Trophoblast cell (in vitro differentiated cells and primary cell): ENCODE measurements at regions not wholly inside any gene's neighbourhood (a gene's known extent, or its start where the extent isn't known, plus 50 kb on each side); places are given as distances from the start of the nearest gene placed in this dataset.
A peak's percentile ranks its signal among the peaks of the same experiment; 100 is the strongest.

Source experiments
- DNase-seq, 2 donors: peaks; one replicate each; pipeline ENCODE4 v3.0.0-alpha.2; 2016
- H2AFZ ChIP-seq: 2 replicates; pipeline ENCODE4 v1.6.1; 2013; ENCODE audit warnings: low read length, moderate library complexity, mild to moderate bottlenecking; ENCODE audit not compliant: insufficient read depth, poor library complexity
- H2AK5ac ChIP-seq: 2 replicates; pipeline ENCODE4 v1.6.1; 2013; ENCODE audit warnings: mild to moderate bottlenecking, low read length
- H2BK120ac ChIP-seq: 2 replicates; pipeline ENCODE4 v1.6.1; 2013; ENCODE audit warnings: low read length, mild to moderate bottlenecking, moderate library complexity; ENCODE audit not compliant: insufficient read depth, poor library complexity
- H2BK12ac ChIP-seq: 2 replicates; pipeline ENCODE4 v1.6.1; 2013; ENCODE audit warnings: mild to moderate bottlenecking, low read length, moderate library complexity
- H2BK5ac ChIP-seq: 2 replicates; pipeline ENCODE4 v1.6.1; 2013; ENCODE audit warnings: low read length, low read depth, moderate library complexity, mild to moderate bottlenecking; ENCODE audit not compliant: poor library complexity
- H3K14ac ChIP-seq: 2 replicates; pipeline ENCODE4 v1.6.1; 2013; ENCODE audit warnings: mild to moderate bottlenecking, low read length
- H3K18ac ChIP-seq: 2 replicates; pipeline ENCODE4 v1.6.1; 2013; ENCODE audit warnings: mild to moderate bottlenecking, low read length
- H3K23ac ChIP-seq: 2 replicates; pipeline ENCODE4 v1.6.1; 2013; ENCODE audit warnings: low read length
- H3K27ac ChIP-seq: 2 replicates; pipeline ENCODE4 v1.5.1; 2013; ENCODE audit warnings: low read depth, mild to moderate bottlenecking, inconsistent platforms, low read length, moderate library complexity
- H3K27me3 ChIP-seq: 2 replicates; pipeline ENCODE4 v1.6.1; 2013; ENCODE audit warnings: inconsistent platforms, mild to moderate bottlenecking, low read length, moderate library complexity; ENCODE audit not compliant: insufficient read depth
- H3K36me3 ChIP-seq, 2 experiments: 1 replicate in 1 of 2; 2 replicates in 1 of 2; pipeline ENCODE4 v1.6.1; 2013; ENCODE audit warnings: low read length in 2 of 2, mild to moderate bottlenecking in 2 of 2, moderate library complexity in 1 of 2; ENCODE audit not compliant: insufficient read depth in 2 of 2, control insufficient read depth in 1 of 2
- H3K4ac ChIP-seq: 2 replicates; pipeline ENCODE4 v1.6.1; 2013; ENCODE audit warnings: low read depth, mild to moderate bottlenecking, low read length, moderate library complexity
- H3K4me1 ChIP-seq, 2 experiments: 1 replicate in 1 of 2; 2 replicates in 1 of 2; pipeline ENCODE4 v1.6.1; 2013; ENCODE audit warnings: low read length in 2 of 2, mild to moderate bottlenecking in 2 of 2, moderate library complexity in 1 of 2; ENCODE audit not compliant: insufficient read depth in 2 of 2, control insufficient read depth in 1 of 2
- H3K4me2 ChIP-seq: 2 replicates; pipeline ENCODE4 v1.6.1; 2013; ENCODE audit warnings: inconsistent platforms, mild to moderate bottlenecking, low read length, moderate library complexity
- H3K4me3 ChIP-seq: 2 replicates; pipeline ENCODE4 v1.5.1; 2013; ENCODE audit warnings: mild to moderate bottlenecking, low read depth, low read length, inconsistent platforms
- H3K79me1 ChIP-seq: one replicate; pipeline ENCODE4 v1.6.1; 2013; ENCODE audit warnings: low read length
- H3K79me2 ChIP-seq: 2 replicates; pipeline ENCODE4 v1.6.1; 2013; ENCODE audit warnings: low read length, mild to moderate bottlenecking; ENCODE audit not compliant: control insufficient read depth, insufficient read depth, poor library complexity
- H3K9ac ChIP-seq: 2 replicates; pipeline ENCODE4 v1.6.1; 2013; ENCODE audit warnings: mild to moderate bottlenecking, low read length
- H3K9me3 ChIP-seq: 2 replicates; pipeline ENCODE4 v1.6.1; 2013; ENCODE audit warnings: low read depth, mild to moderate bottlenecking, control low read depth, inconsistent platforms, low read length; ENCODE audit not compliant: insufficient read depth
- H4K12ac ChIP-seq: 2 replicates; pipeline ENCODE4 v1.6.1; 2013; ENCODE audit warnings: low read depth, mild to moderate bottlenecking, low read length, moderate library complexity
- H4K8ac ChIP-seq: 2 replicates; pipeline ENCODE4 v1.6.1; 2013; ENCODE audit warnings: low read depth, mild to moderate bottlenecking, low read length, moderate library complexity
- H4K91ac ChIP-seq: one replicate; pipeline ENCODE4 v1.6.1; 2013; ENCODE audit warnings: low read depth, mild to moderate bottlenecking, low read length, moderate library complexity
- WGBS: extraction: QIAGEN DNeasy Blood & Tissue Kit; methylation state at CpG from one replicate; pipeline ENCODE4 v1.1.7; 2013; ENCODE audit warnings: missing lambda C conversion rate; ENCODE audit not compliant: insufficient read length, insufficient coverage; ENCODE audit errors: extremely low coverage; 5-methylcytosine and 5-hydroxymethylcytosine counted together

DNA sequence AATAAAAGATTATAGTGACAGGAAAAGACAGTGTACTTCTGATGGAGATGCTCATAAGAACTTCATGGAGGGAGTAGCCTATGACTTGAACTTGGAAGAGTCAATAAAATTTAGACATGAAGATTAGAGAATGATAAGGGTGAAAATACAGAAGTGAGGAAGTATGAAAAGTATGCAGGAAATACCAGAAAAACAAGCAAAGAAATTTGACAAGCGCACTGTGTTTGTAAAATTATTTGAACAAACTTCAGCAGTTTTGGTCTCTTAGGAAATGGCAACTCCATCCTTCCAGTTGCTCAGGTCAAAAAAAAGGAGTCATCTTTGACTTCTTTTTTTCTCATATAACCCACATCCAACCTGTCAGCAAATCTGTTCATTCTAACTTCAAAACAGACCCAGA lies 864.0 kb upstream of the ZEB2 start:
- no peak overlapping the region for H3K23ac ChIP-seq
- no CpG with 5 or more reads among the region's 1 CpG for WGBS
- no peak overlapping the region for H3K9ac ChIP-seq
- H3K36me3 ChIP-seq: no peaks in the 10 kb centered on the region
- H3K79me1 ChIP-seq: no peaks in the 10 kb centered on the region
- H4K12ac ChIP-seq: no peak overlapping the region
- H2BK5ac ChIP-seq: no peak overlapping the region
- H3K18ac ChIP-seq: no peak overlapping the region
- no peaks in the 10 kb centered on the region for H3K9me3 ChIP-seq
- no peak overlapping the region for H3K27ac ChIP-seq
- H3K4me3 ChIP-seq: no peak overlapping the region
- no peak overlapping the region for H3K14ac ChIP-seq
- no peaks in the 10 kb centered on the region for H3K27me3 ChIP-seq
- no peak overlapping the region for H4K91ac ChIP-seq
- no peak overlapping the region for H3K4me2 ChIP-seq
- no peak overlapping the region for H3K4ac ChIP-seq
- H4K8ac ChIP-seq: no peak overlapping the region
- no peaks in the 10 kb centered on the region for H3K79me2 ChIP-seq
- DNase-seq: no peak
- peaks cover 0 to 3% of the 10 kb centered on the region in 2 experiments for H3K4me1 ChIP-seq
- no peak overlapping the region for H2BK12ac ChIP-seq
- H2AFZ ChIP-seq: no peak overlapping the region
- no peak overlapping the region for H2BK120ac ChIP-seq
- H2AK5ac ChIP-seq: no peak overlapping the region

DNA sequence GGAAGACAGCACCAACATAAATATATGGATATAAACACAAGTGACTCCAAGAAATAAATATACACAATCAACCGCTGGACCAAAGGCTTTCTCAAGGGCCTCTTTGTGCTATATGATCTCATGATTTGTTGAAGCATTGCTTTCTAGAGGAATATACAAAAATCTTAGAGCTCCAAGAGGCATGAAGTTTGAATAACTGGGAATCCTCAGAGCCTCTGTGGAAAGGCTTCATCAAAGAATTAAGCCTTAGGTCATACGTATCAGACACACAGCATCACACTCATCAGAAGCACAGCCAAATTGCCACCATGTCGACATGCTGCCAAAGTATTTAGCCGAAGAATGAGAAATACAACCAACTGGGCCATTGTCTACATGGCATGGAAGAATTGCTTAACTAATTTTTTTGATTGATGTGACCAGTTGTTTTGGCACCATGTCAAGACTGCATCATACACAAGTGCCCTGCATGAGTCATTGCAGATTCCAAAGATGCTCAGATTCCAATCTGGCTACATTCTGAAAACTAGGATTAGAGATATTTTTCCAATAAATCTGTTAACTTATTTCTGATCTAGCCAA lies 860.6 kb upstream of the ZEB2 start:
- WGBS: no CpG with 5 or more reads among the region's 4 CpGs
- Histone ChIP-seq H3K27me3 (no peaks in the 10 kb centered on the region), H3K14ac (no peak overlapping the region), H2BK5ac (no peak overlapping the region), H3K36me3 (no peaks in the 10 kb centered on the region), H2AK5ac (no peak overlapping the region), H3K4ac (no peak overlapping the region), H4K8ac (no peak overlapping the region), H3K4me2 (no peak overlapping the region), H3K4me1 (peaks cover 0 to 3% of the 10 kb centered on the region in 2 experiments), H3K18ac (no peak overlapping the region), H3K9me3 (no peaks in the 10 kb centered on the region), H3K79me1 (no peaks in the 10 kb centered on the region), H3K27ac (no peak overlapping the region), H4K91ac (no peak overlapping the region), H2AFZ (no peak overlapping the region), H3K23ac (no peak overlapping the region), H2BK12ac (no peak overlapping the region), H2BK120ac (peak overlapping the region; percentile 66), H3K79me2 (no peaks in the 10 kb centered on the region), H4K12ac (no peak overlapping the region), H3K4me3 (no peak overlapping the region), H3K9ac (no peak overlapping the region)
- peak; percentile 10 to 34 for DNase-seq

DNA sequence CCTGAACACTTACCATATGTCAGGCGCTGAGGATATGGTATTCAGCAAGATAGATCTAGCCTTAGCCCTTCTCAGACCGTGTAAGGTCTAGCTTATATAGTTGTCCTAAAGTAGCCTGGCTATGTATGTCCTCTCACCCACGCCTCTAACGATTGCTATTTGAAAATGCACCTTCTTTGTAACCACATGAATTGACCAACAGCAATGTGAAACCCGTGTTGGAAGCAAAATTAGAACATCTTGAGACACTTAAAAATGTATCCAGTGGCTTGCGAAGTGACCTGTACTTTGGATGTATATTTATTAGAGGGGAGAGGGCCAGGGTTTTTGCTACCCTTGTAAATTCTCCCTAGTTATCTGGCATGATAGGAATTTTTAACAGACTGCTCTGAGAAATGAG lies 860.0 kb upstream of the ZEB2 start:
- no peak overlapping the region for H4K8ac ChIP-seq
- H4K12ac ChIP-seq: no peak overlapping the region
- H3K4ac ChIP-seq: no peak overlapping the region
- H3K36me3 ChIP-seq: no peaks in the 10 kb centered on the region
- no peaks in the 10 kb centered on the region for H3K9me3 ChIP-seq
- H3K79me1 ChIP-seq: no peaks in the 10 kb centered on the region
- H2BK12ac ChIP-seq: no peak overlapping the region
- no peaks in the 10 kb centered on the region for H3K27me3 ChIP-seq
- no CpG with 5 or more reads among the region's 6 CpGs for WGBS
- no peak overlapping the region for H3K23ac ChIP-seq
- peaks cover 0 to 3% of the 10 kb centered on the region in 2 experiments for H3K4me1 ChIP-seq
- H2BK120ac ChIP-seq: no peak overlapping the region
- H3K79me2 ChIP-seq: no peaks in the 10 kb centered on the region
- H3K9ac ChIP-seq: no peak overlapping the region
- H3K14ac ChIP-seq: no peak overlapping the region
- H3K4me2 ChIP-seq: no peak overlapping the region
- DNase-seq: no peak
- no peak overlapping the region for H2AK5ac ChIP-seq
- H3K4me3 ChIP-seq: no peak overlapping the region
- no peak overlapping the region for H2AFZ ChIP-seq
- H3K18ac ChIP-seq: no peak overlapping the region
- no peak overlapping the region for H3K27ac ChIP-seq
- H4K91ac ChIP-seq: no peak overlapping the region
- H2BK5ac ChIP-seq: no peak overlapping the region

DNA sequence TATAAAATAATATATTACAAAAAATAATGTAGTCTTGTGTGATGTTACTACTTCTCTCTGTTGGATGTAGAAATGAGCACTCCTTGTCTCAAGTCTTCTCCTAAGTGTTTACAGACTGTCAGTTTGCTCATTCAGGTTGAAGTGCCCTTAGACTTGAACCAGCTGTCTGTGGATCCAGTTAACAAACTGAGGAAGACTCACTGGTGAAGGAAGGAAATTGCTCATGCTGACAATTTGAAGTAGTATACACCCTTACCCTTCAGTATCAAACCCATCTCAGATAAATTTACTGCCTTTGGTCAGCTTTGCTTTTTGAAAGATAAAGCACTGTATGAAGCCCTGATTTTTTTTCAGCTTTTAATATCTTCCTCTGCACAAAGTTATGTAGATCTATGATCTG lies 854.2 kb upstream of the ZEB2 start:
- H3K4me1 ChIP-seq: no peaks in the 10 kb centered on the region
- H2BK120ac ChIP-seq: no peak overlapping the region
- no peaks in the 10 kb centered on the region for H3K79me1 ChIP-seq
- H3K4ac ChIP-seq: no peak overlapping the region
- no peaks in the 10 kb centered on the region for H3K79me2 ChIP-seq
- no peak overlapping the region for H3K4me3 ChIP-seq
- H3K36me3 ChIP-seq: no peaks in the 10 kb centered on the region
- H3K14ac ChIP-seq: no peak overlapping the region
- H3K9ac ChIP-seq: no peak overlapping the region
- H3K27me3 ChIP-seq: no peaks in the 10 kb centered on the region
- H4K12ac ChIP-seq: no peak overlapping the region
- no peak overlapping the region for H2AFZ ChIP-seq
- H2BK5ac ChIP-seq: no peak overlapping the region
- H3K27ac ChIP-seq: no peak overlapping the region
- H2AK5ac ChIP-seq: no peak overlapping the region
- no peak overlapping the region for H2BK12ac ChIP-seq
- no peak for DNase-seq
- H3K18ac ChIP-seq: no peak overlapping the region
- H3K4me2 ChIP-seq: no peak overlapping the region
- H4K91ac ChIP-seq: no peak overlapping the region
- H3K23ac ChIP-seq: no peak overlapping the region
- no peak overlapping the region for H4K8ac ChIP-seq
- H3K9me3 ChIP-seq: no peaks in the 10 kb centered on the region
